Parathyroid adenoma (tissue), 2 donors: ENCODE measurements at regions not wholly inside any gene's neighbourhood (a gene's known extent, or its start where the extent isn't known, plus 50 kb on each side); places are given as distances from the start of the nearest gene placed in this dataset.
"Not testable (repeated sequence)": the region's sequence is repeated elsewhere in the genome, so short reads cannot be mapped to it uniquely, and the experiment has no call there.

Source experiments
- H2AFZ ChIP-seq: fragments of 300-600 bp; sonication (generic); one replicate; pipeline ENCODE4 v1.7.0; 2017; ENCODE audit warnings: antibody characterized with exemption, mild to moderate bottlenecking
- H3K27ac ChIP-seq: fragments of 300-600 bp; sonication (generic); one replicate; pipeline ENCODE4 v1.7.0; 2017
- H3K27me3 ChIP-seq: fragments of 300-600 bp; sonication (generic); one replicate; pipeline ENCODE4 v1.7.0; 2017; ENCODE audit warnings: low read length; ENCODE audit not compliant: control insufficient read depth, insufficient read depth
- H3K36me3 ChIP-seq: fragments of 300-600 bp; sonication (generic); one replicate; pipeline ENCODE4 v1.7.0; 2017; ENCODE audit warnings: low read length; ENCODE audit not compliant: control insufficient read depth, insufficient read depth
- H3K4me1 ChIP-seq: fragments of 300-600 bp; sonication (generic); one replicate; pipeline ENCODE4 v1.7.0; 2017; ENCODE audit warnings: control low read depth
- H3K4me2 ChIP-seq: fragments of 300-600 bp; sonication (generic); one replicate; pipeline ENCODE4 v1.7.0; 2017; ENCODE audit warnings: low read length
- H3K4me3 ChIP-seq: fragments of 300-600 bp; sonication (generic); one replicate; pipeline ENCODE4 v1.7.0; 2017; ENCODE audit warnings: low read depth, low read length
- H3K79me2 ChIP-seq: fragments of 300-600 bp; sonication (generic); one replicate; pipeline ENCODE4 v1.7.0; 2017; ENCODE audit warnings: control low read depth
- H3K9ac ChIP-seq: fragments of 300-600 bp; sonication (generic); one replicate; pipeline ENCODE4 v1.7.0; 2017; ENCODE audit warnings: mild to moderate bottlenecking
- H3K9me3 ChIP-seq: fragments of 300-600 bp; sonication (generic); one replicate; pipeline ENCODE4 v1.7.0; 2017; ENCODE audit warnings: low read length; ENCODE audit not compliant: control insufficient read depth
- CTCF ChIP-seq: fragments of 300-600 bp; sonication (generic); IDR thresholded peaks from one replicate; pipeline ENCODE4 v1.7.0; 2017; ENCODE audit warnings: antibody characterized with exemption, mild to moderate bottlenecking
- donor health status: primary hyperparathyroidism.

GRCh38 chr3:20997183-20997582 lies 753.8 kb downstream of the ZNF385D start:
- no peaks in the 10 kb centered on the region for H3K27me3 ChIP-seq
- H3K4me1 ChIP-seq, result no peaks in the 10 kb centered on the region
- no peak overlapping the region for H3K4me2 ChIP-seq
- H3K9ac ChIP-seq, result no peak overlapping the region
- TF ChIP-seq CTCF, result no peak
- no peak overlapping the region for H2AFZ ChIP-seq
- H3K9me3 ChIP-seq, result no peaks in the 10 kb centered on the region
- no peaks in the 10 kb centered on the region for H3K79me2 ChIP-seq
- H3K4me3 ChIP-seq, result no peak overlapping the region
- H3K36me3 ChIP-seq, result no peaks in the 10 kb centered on the region
- no peak overlapping the region for H3K27ac ChIP-seq

GRCh38 chr3:20990896-20991295 lies 760.1 kb downstream of the ZNF385D start:
- Histone ChIP-seq H3K36me3 (no peaks in the 10 kb centered on the region), H3K4me2 (no peak overlapping the region), H3K4me3 (no peak overlapping the region), H3K79me2 (no peaks in the 10 kb centered on the region), H3K4me1 (no peaks in the 10 kb centered on the region), H3K27me3 (no peaks in the 10 kb centered on the region), H3K27ac (no peak overlapping the region), H3K9me3 (no peaks in the 10 kb centered on the region), H2AFZ (no peak overlapping the region), H3K9ac (no peak overlapping the region)
- no peak for TF ChIP-seq CTCF

- not testable (repeated sequence) for H3K9me3 ChIP-seq, H3K4me1 ChIP-seq, H3K79me2 ChIP-seq, H3K27ac ChIP-seq, H3K4me3 ChIP-seq, H2AFZ ChIP-seq, H3K9ac ChIP-seq, H3K36me3 ChIP-seq, H3K4me2 ChIP-seq, H3K27me3 ChIP-seq
Measured at GRCh38 chr3:20989653-20990052, 761.4 kb downstream of the ZNF385D start.

GRCh38 chr3:20984594-20985205 lies 766.3 kb downstream of the ZNF385D start:
- H3K36me3 ChIP-seq, result no peaks in the 10 kb centered on the region
- H3K27me3 ChIP-seq, result no peaks in the 10 kb centered on the region
- H3K4me2 ChIP-seq, result no peak overlapping the region
- H2AFZ ChIP-seq, result no peak overlapping the region
- no peaks in the 10 kb centered on the region for H3K79me2 ChIP-seq
- no peaks in the 10 kb centered on the region for H3K9me3 ChIP-seq
- H3K9ac ChIP-seq, result no peak overlapping the region
- no peak overlapping the region for H3K27ac ChIP-seq
- TF ChIP-seq CTCF, result no peak
- no peak overlapping the region for H3K4me3 ChIP-seq
- H3K4me1 ChIP-seq, result no peaks in the 10 kb centered on the region

GRCh38 chr3:20975188-20975651 lies 775.8 kb downstream of the ZNF385D start:
- H3K79me2 ChIP-seq, result no peaks in the 10 kb centered on the region

More at GRCh38 chr3:20975188-20975651, 775.8 kb downstream of the ZNF385D start:
- Histone ChIP-seq H3K27me3 (no peaks in the 10 kb centered on the region), H3K9ac (no peak overlapping the region), H3K9me3 (no peaks in the 10 kb centered on the region), H3K4me3 (no peak overlapping the region), H3K4me2 (no peak overlapping the region), H2AFZ (no peak overlapping the region), H3K27ac (no peak overlapping the region), H3K36me3 (no peaks in the 10 kb centered on the region), H3K4me1 (no peaks in the 10 kb centered on the region)
- TF ChIP-seq CTCF, result no peak
